T-helper 1 cell treated with Interleukin-12 subunit alpha and Interleukin-12 subunit beta and Interleukin-4 antibody, amounts not matched to agents 30 μg/mL and 1 μg/mL, for 36 hours (primary cell): ENCODE measurements at regions not wholly inside any gene's neighbourhood (a gene's known extent, or its start where the extent isn't known, plus 50 kb on each side); places are given as distances from the start of the nearest gene placed in this dataset.

Source experiments
- H3K27ac Mint-ChIP-seq: one replicate; pipeline ENCODE4 v1.8.0; 2021; ENCODE audit warnings: mild to moderate bottlenecking, mixed read lengths
- H3K27me3 Mint-ChIP-seq: one replicate; pipeline ENCODE4 v1.8.0; 2021; ENCODE audit warnings: low read depth, mixed read lengths
- H3K36me3 Mint-ChIP-seq: one replicate; pipeline ENCODE4 v1.8.0; 2021; ENCODE audit warnings: low read depth, mixed read lengths
- H3K4me1 Mint-ChIP-seq: one replicate; pipeline ENCODE4 v1.8.0; 2021; ENCODE audit warnings: low read depth, mixed read lengths
- H3K4me3 Mint-ChIP-seq: one replicate; pipeline ENCODE4 v1.8.0; 2021; ENCODE audit warnings: mild to moderate bottlenecking, moderate library complexity, mixed read lengths
- H3K9me3 Mint-ChIP-seq: one replicate; pipeline ENCODE4 v1.8.0; 2021; ENCODE audit warnings: mixed read lengths

GRCh38 chr3:182692695-182693094 is 100.6 kb upstream of the ATP11B start:
- peaks cover 44% of the 10 kb centered on the region for H3K27me3 Mint-ChIP-seq
- H3K4me3 Mint-ChIP-seq = no peak overlapping the region
- no peaks in the 10 kb centered on the region for H3K4me1 Mint-ChIP-seq
- no peak overlapping the region for H3K27ac Mint-ChIP-seq
- H3K36me3 Mint-ChIP-seq = no peaks in the 10 kb centered on the region
- no peaks in the 10 kb centered on the region for H3K9me3 Mint-ChIP-seq

DNA sequence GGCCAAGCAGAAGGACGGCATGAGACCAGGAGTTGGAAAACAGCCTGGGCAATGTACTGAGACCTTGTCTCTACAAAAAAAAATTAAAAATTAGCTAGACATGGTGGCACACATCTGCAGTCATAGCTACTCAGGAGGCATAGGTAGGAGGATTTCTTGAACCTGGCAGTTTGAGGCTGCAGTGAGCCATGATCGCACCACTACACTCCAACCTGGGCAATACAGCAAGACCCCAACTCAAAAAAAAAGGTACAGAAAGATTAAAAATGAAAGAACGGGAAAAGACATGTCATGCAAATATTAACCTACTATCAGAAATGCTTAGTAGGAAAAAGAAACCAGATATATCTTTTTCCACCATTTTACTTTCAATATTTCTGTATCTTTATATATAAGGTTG is 99.6 kb upstream of the ATP11B start:
- H3K9me3 Mint-ChIP-seq = no peaks in the 10 kb centered on the region
- H3K36me3 Mint-ChIP-seq = no peaks in the 10 kb centered on the region
- no peaks in the 10 kb centered on the region for H3K4me1 Mint-ChIP-seq
- no peak overlapping the region for H3K27ac Mint-ChIP-seq
- H3K4me3 Mint-ChIP-seq = no peak overlapping the region
- H3K27me3 Mint-ChIP-seq = peaks cover 34% of the 10 kb centered on the region

DNA sequence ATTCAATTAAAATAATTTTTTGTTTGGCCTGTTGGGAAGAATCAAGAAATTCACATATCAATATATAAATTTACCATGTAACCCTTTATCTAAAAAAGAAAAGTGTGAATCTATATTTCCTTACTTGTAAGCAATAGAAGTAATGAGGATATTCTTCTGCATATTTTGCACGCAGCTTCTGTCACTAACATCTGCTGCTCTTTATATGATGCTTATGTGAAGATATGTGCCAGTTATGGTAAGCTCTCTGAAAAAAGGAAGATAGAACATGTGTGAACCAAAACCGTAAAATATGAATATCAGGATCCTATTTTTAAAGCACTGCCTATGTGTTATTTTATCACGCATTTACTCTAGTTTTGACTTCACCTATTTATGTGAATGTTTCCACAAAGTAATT is 96.4 kb upstream of the ATP11B start:
- H3K36me3 Mint-ChIP-seq = no peaks in the 10 kb centered on the region
- H3K9me3 Mint-ChIP-seq = no peaks in the 10 kb centered on the region
- no peak overlapping the region for H3K4me3 Mint-ChIP-seq
- peaks cover 14% of the 10 kb centered on the region for H3K27me3 Mint-ChIP-seq
- H3K4me1 Mint-ChIP-seq = no peaks in the 10 kb centered on the region
- H3K27ac Mint-ChIP-seq = no peak overlapping the region

GRCh38 chr3:182697345-182697919 is 95.9 kb upstream of the ATP11B start:
- Mint-ChIP-seq H3K27me3 (peaks cover 19% of the 10 kb centered on the region), H3K27ac (no peak overlapping the region), H3K36me3 (no peaks in the 10 kb centered on the region), H3K4me1 (no peaks in the 10 kb centered on the region), H3K4me3 (no peak overlapping the region), H3K9me3 (no peaks in the 10 kb centered on the region)

- Mint-ChIP-seq H3K4me1 (no peaks in the 10 kb centered on the region), H3K27me3 (peaks cover 24% of the 10 kb centered on the region), H3K36me3 (no peaks in the 10 kb centered on the region), H3K9me3 (no peaks in the 10 kb centered on the region), H3K27ac (no peak overlapping the region), H3K4me3 (no peak overlapping the region)
Measured at GRCh38 chr3:182698078-182698477, 95.2 kb upstream of the ATP11B start.

DNA sequence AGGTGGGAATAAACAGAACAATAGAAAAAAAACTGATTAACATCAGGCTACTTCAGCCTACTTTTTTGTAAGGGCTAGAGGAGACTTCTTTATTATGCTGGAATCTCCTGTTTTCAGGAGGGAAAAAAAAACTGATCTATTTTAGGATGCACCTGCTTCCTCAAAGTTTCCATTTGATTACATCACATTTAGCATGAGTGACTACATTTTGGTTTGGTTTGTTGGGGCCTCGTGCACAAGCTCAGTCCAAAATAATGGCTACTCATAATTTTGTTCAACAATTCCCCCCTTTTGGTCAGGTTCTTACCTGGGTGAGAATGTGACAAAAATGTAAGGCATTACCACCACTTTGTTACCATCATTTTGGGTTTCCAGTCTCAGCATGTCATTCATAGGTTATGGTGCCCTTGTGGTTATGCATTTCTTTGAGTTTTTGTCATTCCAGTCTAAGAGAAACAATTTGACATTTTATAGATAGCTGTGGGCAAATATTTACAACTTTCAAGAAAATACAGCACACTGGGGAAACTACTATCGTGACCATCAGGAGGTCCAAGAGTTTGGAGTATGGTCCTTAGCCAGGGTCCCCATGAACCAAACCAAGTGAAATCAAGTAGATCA is 93.6 kb upstream of the ATP11B start:
- Mint-ChIP-seq H3K27me3 (peaks cover 28% of the 10 kb centered on the region), H3K27ac (no peak overlapping the region), H3K4me1 (no peaks in the 10 kb centered on the region), H3K36me3 (no peaks in the 10 kb centered on the region), H3K9me3 (no peaks in the 10 kb centered on the region), H3K4me3 (no peak overlapping the region)

DNA sequence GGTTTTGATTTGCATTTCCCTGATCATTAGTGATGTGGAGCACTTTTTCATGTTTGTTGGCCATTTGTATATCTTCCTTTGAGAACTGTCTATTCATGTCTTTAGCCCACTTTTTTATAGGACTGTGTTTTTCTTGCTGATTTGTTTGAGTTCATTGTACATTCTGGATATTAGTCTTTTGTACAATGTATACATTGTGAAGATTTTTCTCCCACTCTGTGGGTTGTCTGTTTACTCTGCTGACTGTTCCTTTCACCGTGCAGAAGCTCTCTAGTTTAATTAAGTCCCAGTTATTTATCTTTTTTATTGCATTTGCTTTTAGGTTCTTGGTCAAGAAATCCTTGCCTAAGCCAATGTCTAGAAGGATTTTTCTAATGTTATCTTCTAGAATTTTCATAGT is 91.1 kb upstream of the ATP11B start:
- Mint-ChIP-seq H3K27me3 (peaks cover 27% of the 10 kb centered on the region), H3K27ac (no peak overlapping the region), H3K36me3 (no peaks in the 10 kb centered on the region), H3K4me1 (no peaks in the 10 kb centered on the region), H3K9me3 (no peaks in the 10 kb centered on the region), H3K4me3 (no peak overlapping the region)

GRCh38 chr3:182703233-182703632 is 90.1 kb upstream of the ATP11B start:
- Mint-ChIP-seq H3K4me1 (no peaks in the 10 kb centered on the region), H3K27me3 (peaks cover 31% of the 10 kb centered on the region), H3K27ac (no peak overlapping the region), H3K36me3 (no peaks in the 10 kb centered on the region), H3K4me3 (no peak overlapping the region), H3K9me3 (no peaks in the 10 kb centered on the region)

DNA sequence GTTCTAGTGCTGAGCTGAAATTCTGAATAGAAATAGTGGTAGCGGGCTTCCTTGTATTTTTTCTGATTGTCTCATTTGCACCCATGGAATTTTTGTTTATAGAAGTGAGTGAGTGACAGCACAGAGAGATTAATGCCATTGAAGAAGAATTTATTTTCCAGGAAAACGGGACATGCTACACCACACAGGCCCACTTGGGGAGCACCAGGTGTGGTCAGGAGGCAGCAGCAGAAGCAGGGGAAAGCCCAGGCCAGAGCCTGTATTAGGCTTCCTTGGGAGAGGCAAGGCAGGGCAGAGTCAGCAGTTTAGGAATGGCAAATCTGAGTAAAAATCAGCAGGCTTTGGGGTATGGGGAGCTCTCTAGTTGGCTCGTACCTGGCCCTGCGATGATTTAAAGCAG is 88.4 kb upstream of the ATP11B start:
- H3K27ac Mint-ChIP-seq = no peak overlapping the region

GRCh38 chr3:182708810-182709209 is 84.5 kb upstream of the ATP11B start:
- H3K9me3 Mint-ChIP-seq = no peaks in the 10 kb centered on the region
- no peak overlapping the region for H3K4me3 Mint-ChIP-seq
- no peaks in the 10 kb centered on the region for H3K36me3 Mint-ChIP-seq
- peaks cover 9% of the 10 kb centered on the region for H3K27me3 Mint-ChIP-seq
- H3K4me1 Mint-ChIP-seq = no peaks in the 10 kb centered on the region
- H3K27ac Mint-ChIP-seq = no peak overlapping the region

More for the DNA sequence above, 88.4 kb upstream of the ATP11B start:
- no peak overlapping the region for H3K4me3 Mint-ChIP-seq
- H3K27me3 Mint-ChIP-seq = peaks cover 31% of the 10 kb centered on the region
- H3K9me3 Mint-ChIP-seq = no peaks in the 10 kb centered on the region
- H3K4me1 Mint-ChIP-seq = no peaks in the 10 kb centered on the region
- H3K36me3 Mint-ChIP-seq = no peaks in the 10 kb centered on the region

- Mint-ChIP-seq H3K4me3 (no peak overlapping the region), H3K27ac (no peak overlapping the region), H3K4me1 (no peaks in the 10 kb centered on the region), H3K27me3 (peaks cover 9% of the 10 kb centered on the region), H3K36me3 (no peaks in the 10 kb centered on the region), H3K9me3 (no peaks in the 10 kb centered on the region)
Measured at GRCh38 chr3:182709306-182709705, 84.0 kb upstream of the ATP11B start.

DNA sequence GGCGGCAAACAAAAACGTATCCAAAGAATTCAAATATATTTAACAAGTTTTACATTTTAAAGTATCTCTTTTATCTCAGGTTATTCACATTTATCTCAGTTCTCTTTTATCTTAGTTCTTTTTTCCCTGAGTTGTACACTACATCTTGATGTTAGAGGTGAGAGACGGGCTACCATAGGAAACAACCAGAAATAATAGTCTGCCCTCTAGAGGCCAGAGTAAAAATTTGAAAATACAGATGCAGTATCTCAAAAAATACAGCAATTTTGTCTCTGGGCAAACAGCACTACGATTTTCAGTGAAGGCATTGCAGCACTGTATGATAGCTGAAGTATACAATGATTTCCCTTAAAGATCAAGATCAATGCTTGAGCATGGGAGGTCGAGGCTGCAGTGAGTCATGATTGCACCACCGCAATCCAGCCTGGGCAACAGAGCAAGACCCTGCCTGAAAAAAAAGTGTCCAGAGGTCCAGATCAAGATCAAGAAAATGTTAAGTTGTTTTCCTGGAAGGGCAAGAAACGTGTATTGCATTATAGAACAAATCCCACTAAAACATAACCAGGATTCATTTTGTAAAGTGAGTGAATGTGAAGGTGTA is 82.6 kb upstream of the ATP11B start:
- no peaks in the 10 kb centered on the region for H3K9me3 Mint-ChIP-seq
- H3K4me3 Mint-ChIP-seq = no peak overlapping the region
- H3K27ac Mint-ChIP-seq = no peak overlapping the region
- H3K36me3 Mint-ChIP-seq = no peaks in the 10 kb centered on the region
- H3K4me1 Mint-ChIP-seq = peaks cover 2% of the 10 kb centered on the region
- H3K27me3 Mint-ChIP-seq = peaks cover 9% of the 10 kb centered on the region

DNA sequence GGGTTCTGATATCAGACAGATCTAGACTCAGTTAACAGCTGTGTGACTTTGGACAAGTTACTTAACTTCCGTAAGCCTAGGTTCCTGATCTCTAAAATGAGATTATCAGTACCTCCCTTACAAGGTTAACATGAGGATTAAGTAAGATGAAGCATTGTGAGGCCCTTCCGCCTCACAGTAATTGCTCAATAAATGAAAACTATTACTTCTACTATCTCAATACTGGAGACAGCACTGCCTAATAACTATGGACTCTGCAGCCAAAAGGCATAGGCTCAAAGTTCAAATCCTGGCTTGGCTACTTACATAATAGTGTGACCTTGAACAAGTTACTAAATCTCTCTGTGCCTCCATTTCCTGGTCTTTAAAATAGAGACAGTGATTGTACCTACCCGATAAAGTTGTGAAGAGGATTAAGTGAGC is 82.0 kb upstream of the ATP11B start:
- no peaks in the 10 kb centered on the region for H3K36me3 Mint-ChIP-seq
- H3K9me3 Mint-ChIP-seq = no peaks in the 10 kb centered on the region
- no peak overlapping the region for H3K27ac Mint-ChIP-seq
- H3K4me1 Mint-ChIP-seq = peaks cover 6% of the 10 kb centered on the region
- no peak overlapping the region for H3K4me3 Mint-ChIP-seq
- H3K27me3 Mint-ChIP-seq = peaks cover 9% of the 10 kb centered on the region

DNA sequence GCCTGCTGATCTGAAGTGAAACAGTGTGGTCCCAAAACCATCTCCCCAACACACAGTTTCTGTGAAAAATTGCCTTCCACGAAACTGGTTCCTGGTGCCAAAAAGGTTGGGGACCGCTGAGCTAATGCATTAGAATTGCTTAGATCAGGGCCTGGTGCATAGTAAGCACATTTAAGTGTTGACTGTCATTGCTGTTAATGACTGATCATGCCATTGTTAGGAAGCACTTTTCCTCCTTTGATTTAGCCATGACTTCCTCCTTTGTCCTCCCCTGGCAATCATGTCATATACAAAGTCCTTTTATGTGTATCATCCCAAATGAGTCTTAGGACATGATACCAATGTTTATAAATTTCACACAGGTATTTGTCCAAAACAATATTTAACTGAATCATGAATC is 81.5 kb upstream of the ATP11B start:
- no peak overlapping the region for H3K27ac Mint-ChIP-seq
- no peaks in the 10 kb centered on the region for H3K36me3 Mint-ChIP-seq
- peaks cover 11% of the 10 kb centered on the region for H3K4me1 Mint-ChIP-seq
- H3K27me3 Mint-ChIP-seq = peaks cover 7% of the 10 kb centered on the region
- no peaks in the 10 kb centered on the region for H3K9me3 Mint-ChIP-seq
- H3K4me3 Mint-ChIP-seq = no peak overlapping the region

- no peak overlapping the region for H3K27ac Mint-ChIP-seq
- no peaks in the 10 kb centered on the region for H3K36me3 Mint-ChIP-seq
- no peaks in the 10 kb centered on the region for H3K9me3 Mint-ChIP-seq
- peaks cover under 1% of the 10 kb centered on the region for H3K27me3 Mint-ChIP-seq
- no peak overlapping the region for H3K4me3 Mint-ChIP-seq
- peaks cover 11% of the 10 kb centered on the region for H3K4me1 Mint-ChIP-seq
Measured at GRCh38 chr3:182713111-182713510, 80.2 kb upstream of the ATP11B start.
